Common myeloid progenitor, CD34-positive (primary cell): ENCODE measurements at regions not wholly inside any gene's neighbourhood (a gene's known extent, or its start where the extent isn't known, plus 50 kb on each side); places are given as distances from the start of the nearest gene placed in this dataset.

Experiments used
- CTCF ChIA-PET: fragments of 350-600 bp; sonication (Branson Sonifier 250); formaldehyde crosslinking; loops from one replicate; lab custom pipeline; 2021; ENCODE audit warnings: antibody characterized with exemption; lab: Charles Lee
- POLR2A ChIA-PET: fragments of 350-600 bp; sonication (Branson Sonifier 250); formaldehyde crosslinking; loops from one replicate; lab custom pipeline; 2021; ENCODE audit warnings: antibody characterized with exemption; lab: Charles Lee
- DNase-seq, 3 donors: peaks; one replicate each; pipeline versions ENCODE4 v3.0.0 to v3.0.0-alpha.2; 2013
- H3K27ac ChIP-seq, 2 experiments: 1 replicate in 1 of 2; 2 replicates in 1 of 2; pipeline ENCODE4 v1.7.0; 2013; ENCODE audit warnings: inconsistent platforms in 2 of 2, low read length in 2 of 2, mild to moderate bottlenecking in 2 of 2, low read depth in 1 of 2, moderate library complexity in 1 of 2; ENCODE audit not compliant: severe bottlenecking in 2 of 2, insufficient read depth in 1 of 2, poor library complexity in 1 of 2
- H3K27me3 ChIP-seq, 5 experiments: replicated peaks in 2 of 5; 1 replicate in 3 of 5; 2 replicates in 2 of 5; pipeline versions ENCODE4 v1.6.1 to v1.7.0; 2013; ENCODE audit warnings: low read length in 4 of 5, mild to moderate bottlenecking in 2 of 5, moderate library complexity in 2 of 5, inconsistent platforms in 1 of 5; ENCODE audit not compliant: insufficient read depth in 5 of 5, control insufficient read depth in 4 of 5
- H3K36me3 ChIP-seq, 4 experiments: 1 replicate in 2 of 4; 2 replicates in 2 of 4; pipeline versions ENCODE4 v1.6.1 to v1.7.0; 2013; ENCODE audit warnings: low read length in 3 of 4, control low read depth in 1 of 4, mild to moderate bottlenecking in 1 of 4; ENCODE audit not compliant: control insufficient read depth in 4 of 4, insufficient read depth in 4 of 4
- H3K4me1 ChIP-seq, 4 experiments: 1 replicate in 3 of 4; 2 replicates in 1 of 4; pipeline versions ENCODE4 v1.6.1 to v1.7.1; 2013; ENCODE audit warnings: low read length in 3 of 4, mild to moderate bottlenecking in 3 of 4, control low read depth in 1 of 4, inconsistent platforms in 1 of 4, moderate library complexity in 1 of 4; ENCODE audit not compliant: control insufficient read depth in 4 of 4, insufficient read depth in 4 of 4; ENCODE audit errors: control extremely low read depth in 1 of 4
- H3K4me3 ChIP-seq, 7 experiments: 1 replicate in 4 of 7; 2 replicates in 3 of 7; pipeline versions ENCODE4 v1.5.1 to v1.7.0; 2013; ENCODE audit warnings: mild to moderate bottlenecking in 7 of 7, low read length in 6 of 7, moderate library complexity in 6 of 7, inconsistent platforms in 2 of 7, low read depth in 2 of 7, control low read depth in 1 of 7; ENCODE audit not compliant: insufficient read depth in 4 of 7, control insufficient read depth in 1 of 7; ENCODE audit errors: extremely low read depth in 1 of 7
- H3K9me3 ChIP-seq, 5 experiments: 1 replicate in 4 of 5; 2 replicates in 1 of 5; pipeline versions ENCODE4 v1.6.1 to v1.7.1; 2013; ENCODE audit warnings: low read length in 4 of 5, mild to moderate bottlenecking in 2 of 5, inconsistent platforms in 1 of 5, low read depth in 1 of 5, moderate library complexity in 1 of 5; ENCODE audit not compliant: control insufficient read depth in 4 of 5, insufficient read depth in 2 of 5; ENCODE audit errors: control extremely low read depth in 1 of 5
- WGBS: methylation state at CpG from one replicate; pipeline ENCODE4 v1.1.5; 2013; ENCODE audit not compliant: insufficient coverage; 5-methylcytosine and 5-hydroxymethylcytosine counted together

DNA sequence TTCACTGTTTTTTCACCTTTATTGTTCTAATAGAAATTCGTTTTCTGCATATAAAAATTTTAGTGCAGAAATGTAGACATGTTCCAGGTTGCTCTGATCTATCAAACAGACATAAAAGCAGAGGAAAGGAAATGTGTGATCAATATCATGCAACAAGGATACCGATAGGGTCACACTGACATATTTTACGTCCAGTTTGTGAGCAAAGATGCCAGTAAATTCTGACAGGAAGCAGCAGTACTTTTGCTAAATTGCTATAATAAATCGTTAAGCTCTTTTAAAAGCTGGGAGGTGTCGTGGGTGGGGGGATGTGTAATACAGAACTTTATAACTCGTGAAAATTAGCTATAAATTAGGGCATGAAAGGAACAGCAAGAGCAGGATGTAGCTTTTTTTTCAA is 955.2 kb downstream of the BRINP3 start:
- Histone ChIP-seq H3K9me3 (no peaks in the 10 kb centered on the region), H3K36me3 (no peaks in the 10 kb centered on the region), H3K4me1 (no peaks in the 10 kb centered on the region), H3K27ac (no peak overlapping the region), H3K4me3 (no peak overlapping the region), H3K27me3 (no peaks in the 10 kb centered on the region)
- ChIA-PET POLR2A (no interaction called here), CTCF (no interaction called here)
- no peak for DNase-seq
- 77% methylated on average over 4 of the region's 6 CpGs for WGBS

DNA sequence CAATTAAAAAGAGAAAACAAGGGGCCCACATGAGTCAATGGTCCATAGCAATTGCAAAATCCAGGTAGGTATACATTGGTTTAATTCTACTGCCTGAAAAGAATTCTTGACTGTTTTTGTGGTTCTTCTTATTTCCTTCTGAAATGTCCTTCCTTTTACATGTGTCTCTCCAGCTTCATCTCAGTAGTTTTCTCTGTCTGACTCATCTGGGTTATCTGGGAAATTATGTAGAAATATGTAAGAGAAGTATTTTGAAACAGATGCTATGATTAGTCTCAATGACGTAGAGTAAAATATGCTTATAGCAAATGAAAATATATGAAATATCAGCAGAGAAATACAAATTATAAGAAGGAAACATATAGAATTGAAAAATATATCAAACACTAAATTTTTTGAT is 953.2 kb downstream of the BRINP3 start:
- POLR2A ChIA-PET = no interaction called here
- no CpG with 5 or more reads among the region's 1 CpG for WGBS

DNA sequence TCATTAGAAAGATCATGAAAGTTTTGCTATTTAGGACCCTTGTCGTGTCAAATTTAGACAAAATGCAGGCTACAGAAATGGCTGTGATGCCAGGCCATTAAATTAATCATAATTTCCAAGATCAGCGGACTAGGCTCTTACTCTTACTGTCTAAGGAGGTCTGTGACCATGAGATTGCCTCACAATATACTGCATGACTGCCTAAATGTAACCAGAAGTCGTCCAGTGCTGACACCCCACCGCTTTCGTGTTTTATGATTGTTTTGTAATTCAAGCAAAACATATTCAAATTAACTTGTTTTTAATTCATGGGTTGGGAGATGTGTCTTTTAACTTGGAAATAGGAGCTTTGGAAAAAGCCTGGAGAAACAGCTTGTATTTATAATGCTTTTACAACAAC is 947.5 kb downstream of the BRINP3 start:
- 100% methylated on average over 2 of the region's 5 CpGs for WGBS
- no peaks in the 10 kb centered on the region for H3K36me3 ChIP-seq
- POLR2A ChIA-PET = no interaction called here
- no peak overlapping the region for H3K4me3 ChIP-seq
- H3K27me3 ChIP-seq = no peaks in the 10 kb centered on the region
- CTCF ChIA-PET = no interaction called here
- H3K4me1 ChIP-seq = no peaks in the 10 kb centered on the region
- no peaks in the 10 kb centered on the region for H3K9me3 ChIP-seq
- no peak for DNase-seq
- no peak overlapping the region for H3K27ac ChIP-seq

More for the DNA sequence above, 953.2 kb downstream of the BRINP3 start:
- no peak overlapping the region for H3K4me3 ChIP-seq
- no peaks in the 10 kb centered on the region for H3K9me3 ChIP-seq
- no peaks in the 10 kb centered on the region for H3K36me3 ChIP-seq
- CTCF ChIA-PET = no interaction called here
- no peak overlapping the region for H3K27ac ChIP-seq
- H3K27me3 ChIP-seq = no peaks in the 10 kb centered on the region
- H3K4me1 ChIP-seq = no peaks in the 10 kb centered on the region
- no peak for DNase-seq

DNA sequence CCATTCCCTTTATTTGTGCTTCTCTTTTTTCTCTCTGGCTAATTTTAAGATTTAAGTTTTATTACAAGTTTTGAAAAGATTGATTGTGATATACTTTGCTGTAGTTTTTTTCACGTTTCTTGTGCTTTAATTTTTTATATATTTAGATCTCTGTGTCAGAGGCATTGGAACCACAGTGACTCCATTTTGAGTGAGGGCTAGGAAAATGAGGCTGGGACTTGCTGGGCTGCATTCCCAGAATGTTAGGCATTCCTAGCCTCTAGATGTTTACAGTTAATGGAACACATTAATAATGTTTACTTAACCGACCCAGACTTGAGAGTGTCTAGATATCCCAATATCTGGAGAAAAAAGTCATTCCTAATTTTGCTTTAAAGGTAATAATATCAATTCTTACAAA is 939.4 kb downstream of the BRINP3 start:
- Histone ChIP-seq H3K4me3 (no peak overlapping the region), H3K9me3 (no peaks in the 10 kb centered on the region), H3K27me3 (no peaks in the 10 kb centered on the region), H3K4me1 (no peaks in the 10 kb centered on the region), H3K36me3 (no peaks in the 10 kb centered on the region), H3K27ac (no peak overlapping the region)
- CTCF ChIA-PET = no interaction called here
- POLR2A ChIA-PET = no interaction called here
- DNase-seq = no peak
- 100% methylated on average over 1 of the region's 2 CpGs for WGBS

DNA sequence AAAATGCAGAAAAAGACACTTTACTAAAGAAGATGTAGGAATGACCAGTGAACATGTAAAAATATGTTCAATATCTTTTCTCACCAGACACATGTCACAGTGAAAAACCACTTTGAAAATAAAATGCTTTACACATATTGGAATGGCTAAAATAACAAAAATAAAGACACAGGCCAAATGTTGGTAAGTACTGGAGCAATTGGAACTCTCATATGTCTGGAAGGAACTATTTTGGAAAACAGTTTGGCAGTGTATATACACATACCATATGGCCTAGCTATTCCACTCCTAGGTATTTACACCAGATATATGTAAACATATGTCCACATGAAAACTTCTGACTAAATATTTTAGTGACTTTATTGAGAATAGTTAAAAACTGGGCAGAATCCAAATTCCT is 927.2 kb downstream of the BRINP3 start:
- Histone ChIP-seq H3K36me3 (no peaks in the 10 kb centered on the region), H3K4me1 (no peaks in the 10 kb centered on the region), H3K9me3 (no peaks in the 10 kb centered on the region), H3K27me3 (no peaks in the 10 kb centered on the region), H3K27ac (no peak overlapping the region), H3K4me3 (no peak overlapping the region)
- CTCF ChIA-PET = no interaction called here
- POLR2A ChIA-PET = no interaction called here
- DNase-seq = no peak

DNA sequence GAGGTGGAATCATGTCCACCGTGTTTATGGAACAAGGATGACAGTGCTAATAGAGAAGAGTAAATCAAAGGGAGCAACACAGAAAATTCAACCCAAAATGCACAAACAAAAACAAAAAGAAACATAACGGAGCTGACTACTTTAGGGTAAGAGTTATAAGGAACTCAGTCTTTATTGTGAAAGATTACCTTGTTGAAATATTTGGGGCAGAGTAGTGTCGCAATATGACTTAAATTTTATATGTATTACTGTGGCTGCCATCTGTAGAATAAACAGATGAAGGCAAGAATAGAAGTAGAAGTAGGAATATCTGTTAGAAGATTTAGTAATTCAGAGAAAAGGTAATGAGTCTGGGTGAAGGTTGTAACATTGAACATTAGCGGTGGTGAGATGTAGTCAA is 913.9 kb downstream of the BRINP3 start:
- ChIA-PET CTCF (no interaction called here), POLR2A (no interaction called here)
- H3K36me3 ChIP-seq = no peaks in the 10 kb centered on the region
- 96% methylated on average over 3 of the region's 4 CpGs for WGBS
- no peaks in the 10 kb centered on the region for H3K9me3 ChIP-seq
- H3K4me3 ChIP-seq = no peak overlapping the region
- H3K4me1 ChIP-seq = no peaks in the 10 kb centered on the region
- DNase-seq = no peak
- no peaks in the 10 kb centered on the region for H3K27me3 ChIP-seq
- no peak overlapping the region for H3K27ac ChIP-seq

DNA sequence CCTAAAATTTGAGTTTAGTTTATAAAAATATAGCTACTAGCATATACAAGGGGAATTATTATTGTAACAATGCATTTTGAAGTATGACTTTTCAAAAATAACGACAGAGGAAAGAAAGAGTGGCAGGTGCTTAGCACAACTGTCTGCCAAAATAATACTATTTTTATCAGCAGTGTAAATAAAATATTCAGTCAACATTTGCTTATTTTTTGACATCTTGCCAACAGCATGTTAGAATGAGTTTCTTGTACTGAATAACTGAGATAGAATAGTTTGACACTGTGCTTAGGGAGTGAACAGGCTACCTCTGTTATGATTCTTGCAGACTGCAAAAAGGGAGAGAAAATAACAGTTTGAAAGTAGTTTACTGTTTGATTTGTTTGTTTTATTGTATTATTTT is 909.8 kb downstream of the BRINP3 start:
- H3K9me3 ChIP-seq = no peaks in the 10 kb centered on the region
- H3K36me3 ChIP-seq = no peaks in the 10 kb centered on the region
- ChIA-PET CTCF (no interaction called here), POLR2A (no interaction called here)
- no CpG with 5 or more reads among the region's 1 CpG for WGBS
- H3K4me3 ChIP-seq = no peak overlapping the region
- no peak overlapping the region for H3K27ac ChIP-seq
- H3K4me1 ChIP-seq = no peaks in the 10 kb centered on the region
- DNase-seq = no peak
- H3K27me3 ChIP-seq = no peaks in the 10 kb centered on the region
